HCT116 (cell line): ENCODE measurements at regions not wholly inside any gene's neighbourhood (a gene's known extent, or its start where the extent isn't known, plus 50 kb on each side); places are given as distances from the start of the nearest gene placed in this dataset.

ENCODE experiments used
- EZH2 ChIP-seq: fragments of 200-600 bp; sonication (generic); IDR thresholded peaks from 2 replicates; pipeline ENCODE4 v1.6.1; 2017; ENCODE audit warnings: antibody characterized with exemption, mixed run types
- ZNF274 ChIP-seq: fragments of 200-500 bp; sonication (Bioruptor generic); IDR thresholded peaks from 2 replicates; pipeline ENCODE4 v1.6.1; 2014; ENCODE audit warnings: mild to moderate bottlenecking, low read depth, low read length, inconsistent platforms
- TF ChIP-seq, protein P1 (sequence below), 3 experiments: fragments of 200-600 bp in 1 of 3; sonication (generic) in 1 of 3; IDR thresholded peaks in 2 of 3; conservative IDR thresholded peaks in 1 of 3; 2 replicates each; pipeline ENCODE4 v1.5.1; 2012 to 2017; ENCODE audit warnings: low read depth in 2 of 3, low read length in 2 of 3, antibody characterized with exemption in 1 of 3, borderline replicate concordance in 1 of 3, control low read depth in 1 of 3, mild to moderate bottlenecking in 1 of 3, mixed read lengths in 1 of 3, mixed run types in 1 of 3, moderate library complexity in 1 of 3; ENCODE audit not compliant: insufficient read depth in 1 of 3

GRCh38 chr20:60400567-60400966 is 442.3 kb downstream of the CDH26 start:
- no peak for TF ChIP-seq ZNF274
- TF ChIP-seq, protein P1, sequence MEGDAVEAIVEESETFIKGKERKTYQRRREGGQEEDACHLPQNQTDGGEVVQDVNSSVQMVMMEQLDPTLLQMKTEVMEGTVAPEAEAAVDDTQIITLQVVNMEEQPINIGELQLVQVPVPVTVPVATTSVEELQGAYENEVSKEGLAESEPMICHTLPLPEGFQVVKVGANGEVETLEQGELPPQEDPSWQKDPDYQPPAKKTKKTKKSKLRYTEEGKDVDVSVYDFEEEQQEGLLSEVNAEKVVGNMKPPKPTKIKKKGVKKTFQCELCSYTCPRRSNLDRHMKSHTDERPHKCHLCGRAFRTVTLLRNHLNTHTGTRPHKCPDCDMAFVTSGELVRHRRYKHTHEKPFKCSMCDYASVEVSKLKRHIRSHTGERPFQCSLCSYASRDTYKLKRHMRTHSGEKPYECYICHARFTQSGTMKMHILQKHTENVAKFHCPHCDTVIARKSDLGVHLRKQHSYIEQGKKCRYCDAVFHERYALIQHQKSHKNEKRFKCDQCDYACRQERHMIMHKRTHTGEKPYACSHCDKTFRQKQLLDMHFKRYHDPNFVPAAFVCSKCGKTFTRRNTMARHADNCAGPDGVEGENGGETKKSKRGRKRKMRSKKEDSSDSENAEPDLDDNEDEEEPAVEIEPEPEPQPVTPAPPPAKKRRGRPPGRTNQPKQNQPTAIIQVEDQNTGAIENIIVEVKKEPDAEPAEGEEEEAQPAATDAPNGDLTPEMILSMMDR (IDR thresholded peaks at IDR 0.05 in 2 of 3, conservative IDR thresholded peaks at IDR 0.05 in 1 of 3; ENCODE audit: borderline replicate concordance in 1 of 3, insufficient read depth in 1 of 3, low read depth in 2 of 3, low read length in 2 of 3): no peak
- no peak for TF ChIP-seq EZH2
